PC-9 (cell line): ENCODE measurements at regions not wholly inside any gene's neighbourhood (a gene's known extent, or its start where the extent isn't known, plus 50 kb on each side); places are given as distances from the start of the nearest gene placed in this dataset.
A peak's percentile ranks its signal among the peaks of the same experiment; 100 is the strongest.

Source experiments
- BruUV-seq: library from RNA; stranded (reverse); fragments of 400-500 nt; replicated peaks from 2 replicates; lab custom pipeline; 2021; lab: Mats Ljungman, UMichigan
- CTCF ChIA-PET: fragments of 300-600 bp; sonication (Branson Sonifier 250); formaldehyde crosslinking; loops from one replicate; lab custom pipeline; 2022; ENCODE audit warnings: antibody characterized with exemption; lab: Charles Lee
- POLR2A ChIA-PET: fragments of 300-600 bp; sonication (Branson Sonifier 250); formaldehyde crosslinking; loops from one replicate; lab custom pipeline; 2022; ENCODE audit warnings: antibody characterized with exemption; ENCODE audit not compliant: unreplicated experiment; lab: Charles Lee
- DNase-seq, 2 experiments: peaks; one replicate each; pipeline versions ENCODE4 v3.0.0 to v3.0.0-alpha.2; 2015 to 2022; ENCODE audit warnings: mixed read lengths in 1 of 2
- H2AFZ ChIP-seq: fragments of 200-600 bp; sonication (generic); 2 replicates; pipeline ENCODE4 v1.8.1; 2017; ENCODE audit warnings: antibody characterized with exemption
- H3F3A ChIP-seq: fragments of 200-600 bp; sonication (generic); 2 replicates; pipeline ENCODE4 v1.8.1; 2017; ENCODE audit warnings: antibody characterized with exemption, mild to moderate bottlenecking, low read depth; ENCODE audit not compliant: insufficient read depth
- H3K27ac ChIP-seq: fragments of 200-600 bp; sonication (generic); 2 replicates; pipeline ENCODE4 v1.6.1; 2016; ENCODE audit warnings: mixed run types
- H3K27me3 ChIP-seq: fragments of 200-600 bp; sonication (generic); 2 replicates; pipeline ENCODE4 v1.6.1; 2016; ENCODE audit warnings: low read depth, mixed run types; ENCODE audit not compliant: insufficient read depth
- H3K36me3 ChIP-seq: fragments of 200-600 bp; sonication (generic); 2 replicates; pipeline ENCODE4 v1.6.1; 2016; ENCODE audit warnings: low read depth, mixed run types
- H3K4me1 ChIP-seq: fragments of 200-600 bp; sonication (generic); replicated peaks from 2 replicates; pipeline ENCODE4 v1.6.1; 2016; ENCODE audit warnings: mixed run types; ENCODE audit not compliant: insufficient read depth
- H3K4me2 ChIP-seq: fragments of 200-600 bp; sonication (generic); 2 replicates; pipeline ENCODE4 v1.6.1; 2017; ENCODE audit warnings: mixed run types
- H3K4me3 ChIP-seq: fragments of 200-600 bp; sonication (generic); 2 replicates; pipeline ENCODE4 v1.6.1; 2016; ENCODE audit warnings: mixed run types
- H3K79me2 ChIP-seq: fragments of 200-600 bp; sonication (generic); 2 replicates; pipeline ENCODE4 v1.6.1; 2017; ENCODE audit warnings: low read depth, mixed run types
- H3K9me2 ChIP-seq: fragments of 200-600 bp; sonication (generic); 2 replicates; pipeline ENCODE4 v1.8.1; 2017; ENCODE audit warnings: mild to moderate bottlenecking; ENCODE audit not compliant: insufficient read depth
- H3K9me3 ChIP-seq: fragments of 200-600 bp; sonication (generic); 2 replicates; pipeline ENCODE4 v1.8.1; 2016; ENCODE audit warnings: low read depth; ENCODE audit not compliant: insufficient read depth
- H4K20me1 ChIP-seq: fragments of 200-600 bp; sonication (generic); 2 replicates; pipeline ENCODE4 v1.8.1; 2017; ENCODE audit not compliant: insufficient read depth
- EZH2 ChIP-seq: fragments of 200-600 bp; sonication (generic); IDR thresholded peaks from 2 replicates; pipeline ENCODE4 v1.8.0; 2017; ENCODE audit warnings: antibody characterized with exemption, low read depth
- intact Hi-C: fragments of 100-400 bp; cut with micrococcal nuclease; formaldehyde crosslinking; loops from one replicate; pipeline ENCODE4 v1.10.0; 2022; ENCODE audit not compliant: unreplicated experiment
- TF ChIP-seq, protein P1 (sequence below): fragments of 200-600 bp; sonication (generic); conservative IDR thresholded peaks from 2 replicates; pipeline ENCODE4 v1.6.1; 2017; ENCODE audit warnings: mixed run types, antibody characterized with exemption, mild to moderate bottlenecking, moderate library complexity

DNA sequence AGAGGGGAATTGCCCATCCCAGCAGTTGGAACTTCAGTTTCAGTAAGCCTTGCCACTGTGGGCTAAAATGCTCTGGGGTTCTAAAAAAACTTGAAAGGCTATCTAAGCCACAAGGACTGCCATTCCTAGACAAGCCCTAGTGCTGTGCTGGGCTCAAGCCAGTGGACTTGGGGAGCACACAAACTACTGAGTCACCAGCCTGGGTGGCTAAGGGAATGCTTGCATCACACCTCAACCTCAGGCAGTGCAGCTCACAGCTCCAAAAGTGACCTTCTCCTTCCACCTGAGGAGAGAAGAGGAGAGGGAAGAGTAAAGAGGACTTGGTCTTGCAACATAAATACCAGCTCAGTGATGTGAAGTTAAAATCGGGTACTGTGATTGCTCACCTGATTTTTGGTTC lies 116.7 kb upstream of the GLRA2 start:
- Histone ChIP-seq H3K27me3 (no peaks in the 10 kb centered on the region), H3K9me3 (no peaks in the 10 kb centered on the region), H3K4me3 (no peak overlapping the region), H4K20me1 (no peaks in the 10 kb centered on the region), H3K27ac (no peak overlapping the region), H2AFZ (no peak overlapping the region), H3K4me1 (peaks cover 13% of the 10 kb centered on the region; the same call in 1 of the 2 replicates), H3K36me3 (no peaks in the 10 kb centered on the region), H3F3A (0 out of 2 replicates have a peak, but pooled peaks cover 5% of the 10 kb centered on the region), H3K79me2 (no peaks in the 10 kb centered on the region), H3K4me2 (no peak overlapping the region), H3K9me2 (no peaks in the 10 kb centered on the region)
- no TSS peak for BruUV-seq
- TF ChIP-seq, protein P1, sequence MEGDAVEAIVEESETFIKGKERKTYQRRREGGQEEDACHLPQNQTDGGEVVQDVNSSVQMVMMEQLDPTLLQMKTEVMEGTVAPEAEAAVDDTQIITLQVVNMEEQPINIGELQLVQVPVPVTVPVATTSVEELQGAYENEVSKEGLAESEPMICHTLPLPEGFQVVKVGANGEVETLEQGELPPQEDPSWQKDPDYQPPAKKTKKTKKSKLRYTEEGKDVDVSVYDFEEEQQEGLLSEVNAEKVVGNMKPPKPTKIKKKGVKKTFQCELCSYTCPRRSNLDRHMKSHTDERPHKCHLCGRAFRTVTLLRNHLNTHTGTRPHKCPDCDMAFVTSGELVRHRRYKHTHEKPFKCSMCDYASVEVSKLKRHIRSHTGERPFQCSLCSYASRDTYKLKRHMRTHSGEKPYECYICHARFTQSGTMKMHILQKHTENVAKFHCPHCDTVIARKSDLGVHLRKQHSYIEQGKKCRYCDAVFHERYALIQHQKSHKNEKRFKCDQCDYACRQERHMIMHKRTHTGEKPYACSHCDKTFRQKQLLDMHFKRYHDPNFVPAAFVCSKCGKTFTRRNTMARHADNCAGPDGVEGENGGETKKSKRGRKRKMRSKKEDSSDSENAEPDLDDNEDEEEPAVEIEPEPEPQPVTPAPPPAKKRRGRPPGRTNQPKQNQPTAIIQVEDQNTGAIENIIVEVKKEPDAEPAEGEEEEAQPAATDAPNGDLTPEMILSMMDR, result no peak
- TF ChIP-seq EZH2, result no peak
- no peak for DNase-seq
- POLR2A ChIA-PET, result no interaction called here
- intact Hi-C loops, result no loop called here
- CTCF ChIA-PET, result no interaction called here

DNA sequence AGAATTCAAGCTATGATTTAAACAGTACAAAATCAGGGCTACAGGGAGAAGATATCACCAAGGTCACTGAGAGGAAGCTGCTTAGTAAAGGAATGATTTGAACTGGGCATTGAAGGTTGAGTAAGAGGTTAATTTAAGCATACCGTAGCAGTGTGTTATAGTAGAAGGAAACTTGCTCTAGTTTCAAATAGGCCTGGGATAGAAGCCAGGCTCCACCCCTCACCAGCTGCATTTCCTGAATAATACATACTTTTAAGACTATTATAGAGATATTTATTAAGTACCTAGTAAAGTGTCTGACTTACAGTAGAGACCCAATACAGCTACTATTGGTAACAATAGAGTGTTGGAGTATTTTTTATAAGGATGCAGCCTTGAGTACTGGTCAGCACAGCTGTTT lies 118.0 kb upstream of the GLRA2 start:
- DNase-seq, result no peak
- Histone ChIP-seq H3K4me1 (peaks cover 13% of the 10 kb centered on the region; the same call in 1 of the 2 replicates), H4K20me1 (no peaks in the 10 kb centered on the region), H3K4me2 (no peak overlapping the region), H2AFZ (no peak overlapping the region), H3K27me3 (no peaks in the 10 kb centered on the region), H3K9me3 (no peaks in the 10 kb centered on the region), H3F3A (0 out of 2 replicates have a peak, but pooled peaks cover 5% of the 10 kb centered on the region), H3K79me2 (no peaks in the 10 kb centered on the region), H3K27ac (no peak overlapping the region), H3K9me2 (no peaks in the 10 kb centered on the region), H3K4me3 (no peak overlapping the region), H3K36me3 (no peaks in the 10 kb centered on the region)
- ChIA-PET CTCF (no interaction called here), POLR2A (no interaction called here)
- no TSS peak for BruUV-seq
- intact Hi-C loops, result no loop called here
- TF ChIP-seq, protein P1, result no peak
- no peak for TF ChIP-seq EZH2

DNA sequence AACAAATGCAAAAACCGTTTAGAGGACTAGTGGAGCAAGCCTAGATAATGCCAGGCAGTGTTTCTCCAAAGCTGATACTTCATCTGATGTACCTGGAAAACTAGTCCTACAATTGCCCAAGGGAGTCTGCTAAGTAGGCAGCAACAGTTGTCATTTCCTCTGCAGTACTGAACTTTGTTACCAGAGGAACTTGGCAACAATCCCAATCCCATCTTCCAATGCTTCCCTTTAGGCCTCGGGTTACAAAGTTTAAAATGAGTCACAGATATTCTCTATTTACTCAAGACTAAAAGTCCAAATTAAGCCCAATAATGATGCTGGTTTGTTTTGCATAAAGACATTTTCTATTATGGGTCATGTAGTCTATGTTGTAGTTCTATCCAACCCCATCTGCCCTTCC lies 120.0 kb upstream of the GLRA2 start:
- no peaks in the 10 kb centered on the region for H3K36me3 ChIP-seq
- no peaks in the 10 kb centered on the region for H4K20me1 ChIP-seq
- intact Hi-C loops, result no loop called here
- H2AFZ ChIP-seq, result no peak overlapping the region
- H3K9me3 ChIP-seq, result no peaks in the 10 kb centered on the region
- BruUV-seq, result no TSS peak
- H3K27me3 ChIP-seq, result no peaks in the 10 kb centered on the region
- POLR2A ChIA-PET, result no interaction called here
- peak overlapping the region; percentile 20; the same call in 1 of the 2 replicates for H3K4me2 ChIP-seq
- H3K27ac ChIP-seq, result peak overlapping the region; percentile 32; the same call in 1 of the 2 replicates
- no peak overlapping the region for H3K4me3 ChIP-seq
- H3K79me2 ChIP-seq, result no peaks in the 10 kb centered on the region
- H3F3A ChIP-seq, result 0 out of 2 replicates have a peak, but pooled peaks cover 5% of the 10 kb centered on the region
- CTCF ChIA-PET, result no interaction called here
- peak in 1 of 2 experiments; percentile 53 for DNase-seq
- peaks cover 13% of the 10 kb centered on the region; the same call in 1 of the 2 replicates for H3K4me1 ChIP-seq
- no peak for TF ChIP-seq EZH2
- TF ChIP-seq, protein P1, result no peak
- no peaks in the 10 kb centered on the region for H3K9me2 ChIP-seq
